ENCODE measurements at regions not wholly inside any gene's neighbourhood (a gene's known extent, or its start where the extent isn't known, plus 50 kb on each side); places are given as distances from the start of the nearest gene placed in this dataset.

DNA sequence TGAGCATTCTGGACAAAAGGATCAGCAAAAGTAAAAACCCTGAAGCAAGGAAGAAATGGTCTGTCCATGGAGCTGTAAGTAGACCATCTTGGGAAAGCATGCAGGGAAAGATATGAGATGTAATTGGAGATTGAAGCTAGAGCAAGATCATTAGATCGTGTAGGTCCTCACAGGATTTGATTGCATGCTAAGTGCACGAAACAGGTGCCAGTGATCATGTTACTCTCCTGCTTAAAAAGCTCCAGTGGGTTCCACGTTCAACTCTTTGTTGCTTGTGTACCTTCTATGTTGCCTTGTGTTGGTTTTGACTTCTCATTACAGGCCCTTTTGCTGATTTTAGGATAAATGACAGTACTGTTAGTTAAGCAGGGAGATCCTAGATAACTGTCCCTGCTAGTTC, 442.0 kb downstream of the DMRT2 start:
- no peak overlapping the region for H2AFZ ChIP-seq (ENCODE audit: low read length)
- BruUV-seq (replicated peaks): no TSS peak
- H3K36me3 ChIP-seq (ENCODE audit: low read depth, low read length): no peaks in the 10 kb centered on the region
- intact Hi-C loops (cut with micrococcal nuclease): no loop called here
- ATAC-seq (no peak), DNase-seq (no peak)
- no peak overlapping the region for H3K4me3 ChIP-seq (ENCODE audit: low read length)
- TF ChIP-seq EZH2 (IDR thresholded peaks at IDR 0.05; ENCODE audit: low read length, unreplicated experiment) (no peak), EZH2phosphoT487 (IDR thresholded peaks at IDR 0.05; ENCODE audit: borderline replicate concordance, low read length) (no peak)
- TF ChIP-seq, protein P1, sequence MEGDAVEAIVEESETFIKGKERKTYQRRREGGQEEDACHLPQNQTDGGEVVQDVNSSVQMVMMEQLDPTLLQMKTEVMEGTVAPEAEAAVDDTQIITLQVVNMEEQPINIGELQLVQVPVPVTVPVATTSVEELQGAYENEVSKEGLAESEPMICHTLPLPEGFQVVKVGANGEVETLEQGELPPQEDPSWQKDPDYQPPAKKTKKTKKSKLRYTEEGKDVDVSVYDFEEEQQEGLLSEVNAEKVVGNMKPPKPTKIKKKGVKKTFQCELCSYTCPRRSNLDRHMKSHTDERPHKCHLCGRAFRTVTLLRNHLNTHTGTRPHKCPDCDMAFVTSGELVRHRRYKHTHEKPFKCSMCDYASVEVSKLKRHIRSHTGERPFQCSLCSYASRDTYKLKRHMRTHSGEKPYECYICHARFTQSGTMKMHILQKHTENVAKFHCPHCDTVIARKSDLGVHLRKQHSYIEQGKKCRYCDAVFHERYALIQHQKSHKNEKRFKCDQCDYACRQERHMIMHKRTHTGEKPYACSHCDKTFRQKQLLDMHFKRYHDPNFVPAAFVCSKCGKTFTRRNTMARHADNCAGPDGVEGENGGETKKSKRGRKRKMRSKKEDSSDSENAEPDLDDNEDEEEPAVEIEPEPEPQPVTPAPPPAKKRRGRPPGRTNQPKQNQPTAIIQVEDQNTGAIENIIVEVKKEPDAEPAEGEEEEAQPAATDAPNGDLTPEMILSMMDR (conservative IDR thresholded peaks at IDR 0.05; ENCODE audit: low read depth, low read length): no peak
- H3K79me2 ChIP-seq (ENCODE audit: low read length): no peaks in the 10 kb centered on the region
- POLR2A ChIA-PET (ENCODE audit: unreplicated experiment): no interaction called here
- no peaks in the 10 kb centered on the region for H4K20me1 ChIP-seq (ENCODE audit: low read length)
- H3F3A ChIP-seq (ENCODE audit: low read length, unreplicated experiment): no peaks in the 10 kb centered on the region
- no peaks in the 10 kb centered on the region for H3K9me2 ChIP-seq (replicated peaks; ENCODE audit: low read length)
- peaks cover 15% of the 10 kb centered on the region for H3K4me1 ChIP-seq (ENCODE audit: insufficient read depth, low read length)
- CTCF ChIA-PET: no interaction called here
- H3K9ac ChIP-seq (ENCODE audit: low read length): no peak overlapping the region
- H3K4me2 ChIP-seq (ENCODE audit: low read length): no peak overlapping the region
- H3K27ac ChIP-seq (ENCODE audit: low read length): no peak overlapping the region
- H3K27me3 ChIP-seq (ENCODE audit: low read length): no peaks in the 10 kb centered on the region
- H3K9me3 ChIP-seq (ENCODE audit: low read length): no peaks in the 10 kb centered on the region

DNA sequence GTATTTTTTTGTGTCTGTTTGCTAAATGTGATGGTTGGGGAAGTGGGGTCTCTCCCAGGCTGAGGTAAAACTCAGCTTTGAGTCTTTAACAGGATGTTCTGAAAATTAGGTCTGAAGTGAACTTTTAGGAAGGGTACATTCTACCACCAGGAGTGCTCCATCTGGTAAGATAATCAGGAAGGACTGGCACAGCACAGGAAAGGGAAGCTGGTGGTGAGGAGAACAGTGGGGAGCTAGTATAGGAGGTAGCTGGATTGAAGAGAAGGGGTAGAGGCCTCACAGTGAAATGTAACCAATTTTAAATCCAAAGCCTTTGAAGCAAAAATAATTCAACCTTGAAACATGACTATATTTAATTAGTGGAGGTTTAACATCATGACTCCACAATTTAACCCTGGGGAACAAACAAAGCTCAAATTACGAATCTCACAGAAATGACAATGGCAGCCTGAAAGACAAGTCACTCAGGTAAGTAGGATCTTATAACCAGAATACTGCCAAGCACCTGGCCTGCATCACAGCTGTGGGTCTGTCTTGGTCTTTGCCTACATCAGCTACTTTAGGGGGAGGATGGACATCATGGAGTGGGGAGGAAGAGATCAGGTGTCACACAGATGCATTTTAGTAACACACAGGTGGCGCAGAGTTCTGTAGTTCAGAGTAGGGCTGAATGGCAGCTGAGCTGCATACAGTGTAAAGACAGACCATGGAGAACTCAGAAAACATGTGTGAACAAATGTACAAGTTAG, 445.3 kb downstream of the DMRT2 start:
- H4K20me1 ChIP-seq (ENCODE audit: low read length): no peaks in the 10 kb centered on the region
- no peak overlapping the region for H3K4me3 ChIP-seq (ENCODE audit: low read length)
- ATAC-seq (no peak), DNase-seq (no peak)
- H3K79me2 ChIP-seq (ENCODE audit: low read length): no peaks in the 10 kb centered on the region
- peaks cover 4% of the 10 kb centered on the region; the same call in 1 of the 2 replicates for H3K4me1 ChIP-seq (ENCODE audit: insufficient read depth, low read length)
- CTCF ChIA-PET: no interaction called here
- no peaks in the 10 kb centered on the region for H3K9me3 ChIP-seq (ENCODE audit: low read length)
- H3K27me3 ChIP-seq (ENCODE audit: low read length): no peaks in the 10 kb centered on the region
- no peaks in the 10 kb centered on the region for H3K36me3 ChIP-seq (ENCODE audit: low read depth, low read length)
- H3K9me2 ChIP-seq (replicated peaks; ENCODE audit: low read length): no peaks in the 10 kb centered on the region
- POLR2A ChIA-PET (ENCODE audit: unreplicated experiment): no interaction called here
- H3K4me2 ChIP-seq (ENCODE audit: low read length): no peak overlapping the region
- intact Hi-C loops (cut with micrococcal nuclease): no loop called here
- H3K9ac ChIP-seq (ENCODE audit: low read length): no peak overlapping the region
- no TSS peak for BruUV-seq (replicated peaks)
- H3K27ac ChIP-seq (ENCODE audit: low read length): no peak overlapping the region
- TF ChIP-seq, protein P1 (conservative IDR thresholded peaks at IDR 0.05; ENCODE audit: low read depth, low read length): no peak
- TF ChIP-seq EZH2phosphoT487 (IDR thresholded peaks at IDR 0.05; ENCODE audit: borderline replicate concordance, low read length) (no peak), EZH2 (IDR thresholded peaks at IDR 0.05; ENCODE audit: low read length, unreplicated experiment) (no peak)
- no peaks in the 10 kb centered on the region for H3F3A ChIP-seq (ENCODE audit: low read length, unreplicated experiment)
- no peak overlapping the region for H2AFZ ChIP-seq (ENCODE audit: low read length)

DNA sequence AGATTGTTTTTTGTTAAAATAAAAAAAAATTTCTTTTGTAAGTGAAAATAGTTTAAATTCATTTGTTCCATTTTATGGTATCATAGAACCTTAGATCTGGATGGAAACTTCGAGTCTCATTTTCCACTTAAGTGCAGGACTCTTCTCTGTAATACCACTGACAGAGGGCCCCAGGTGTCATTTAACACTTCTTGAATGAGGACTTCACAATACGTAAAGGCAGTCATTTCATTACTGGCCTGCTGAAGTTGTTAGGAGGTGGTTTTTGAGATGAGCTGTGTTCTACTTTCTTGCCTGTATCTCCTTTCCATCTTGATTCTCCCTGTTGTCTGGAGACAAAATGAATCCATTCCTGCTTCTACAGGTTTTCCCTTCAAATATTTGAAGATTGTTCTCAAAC, 455.3 kb downstream of the DMRT2 start:
- Histone ChIP-seq H3F3A (ENCODE audit: low read length, unreplicated experiment) (no peaks in the 10 kb centered on the region), H3K27me3 (ENCODE audit: low read length) (no peaks in the 10 kb centered on the region), H3K27ac (ENCODE audit: low read length) (no peak overlapping the region), H3K79me2 (ENCODE audit: low read length) (no peaks in the 10 kb centered on the region), H2AFZ (ENCODE audit: low read length) (no peak overlapping the region), H3K9me2 (replicated peaks; ENCODE audit: low read length) (no peaks in the 10 kb centered on the region), H3K4me1 (ENCODE audit: insufficient read depth, low read length) (no peaks in the 10 kb centered on the region), H3K36me3 (ENCODE audit: low read depth, low read length) (no peaks in the 10 kb centered on the region), H3K9me3 (ENCODE audit: low read length) (no peaks in the 10 kb centered on the region), H3K4me2 (ENCODE audit: low read length) (no peak overlapping the region), H3K9ac (ENCODE audit: low read length) (no peak overlapping the region), H3K4me3 (ENCODE audit: low read length) (no peak overlapping the region), H4K20me1 (ENCODE audit: low read length) (no peaks in the 10 kb centered on the region)
- no peak for TF ChIP-seq EZH2phosphoT487 (IDR thresholded peaks at IDR 0.05; ENCODE audit: borderline replicate concordance, low read length)
- TF ChIP-seq, protein P1 (conservative IDR thresholded peaks at IDR 0.05; ENCODE audit: low read depth, low read length): no peak
- no peak for TF ChIP-seq EZH2 (IDR thresholded peaks at IDR 0.05; ENCODE audit: low read length, unreplicated experiment)
- ATAC-seq: no peak
- ChIA-PET POLR2A (ENCODE audit: unreplicated experiment) (no interaction called here), CTCF (no interaction called here)
- no TSS peak for BruUV-seq (replicated peaks)
- intact Hi-C loops (cut with micrococcal nuclease): no loop called here
- no peak for DNase-seq
